ENCODE measurements at regions not wholly inside any gene's neighbourhood (a gene's known extent, or its start where the extent isn't known, plus 50 kb on each side); places are given as distances from the start of the nearest gene placed in this dataset.

GRCh38 chr12:88648625-88649024 lies 68.4 kb upstream of the KITLG start:
- no peak for DNase-seq (ENCODE audit: low read depth)
- in situ Hi-C loops (cut with HindIII; ENCODE audit: low pct_unique_long_range_greater_than_20kb, low sequenced_read_pairs): no loop called here

- no peak for DNase-seq (ENCODE audit: low read depth)
- in situ Hi-C loops (cut with HindIII; ENCODE audit: low pct_unique_long_range_greater_than_20kb, low sequenced_read_pairs): no loop called here
These were observed 66.6 kb upstream of the KITLG start for GRCh38 chr12:88646824-88647223.

GRCh38 chr12:88645816-88646215 lies 65.5 kb upstream of the KITLG start:
- DNase-seq (ENCODE audit: low read depth): no peak
- in situ Hi-C loops (cut with HindIII; ENCODE audit: low pct_unique_long_range_greater_than_20kb, low sequenced_read_pairs): no loop called here

- DNase-seq (ENCODE audit: low read depth): no peak
- in situ Hi-C loops (cut with HindIII; ENCODE audit: low pct_unique_long_range_greater_than_20kb, low sequenced_read_pairs): no loop called here
These were observed 64.9 kb upstream of the KITLG start for GRCh38 chr12:88644946-88645702.

- in situ Hi-C loops (cut with HindIII; ENCODE audit: low pct_unique_long_range_greater_than_20kb, low sequenced_read_pairs): no loop called here
- DNase-seq (ENCODE audit: low read depth): no peak
These were observed 63.4 kb upstream of the KITLG start for GRCh38 chr12:88643685-88644084.

GRCh38 chr12:88642675-88643431 lies 62.6 kb upstream of the KITLG start:
- in situ Hi-C loops (cut with HindIII; ENCODE audit: low pct_unique_long_range_greater_than_20kb, low sequenced_read_pairs): no loop called here
- DNase-seq (ENCODE audit: low read depth): no peak

GRCh38 chr12:88638966-88639760 lies 58.9 kb upstream of the KITLG start:
- DNase-seq (ENCODE audit: low read depth): no peak
- in situ Hi-C loops (cut with HindIII; ENCODE audit: low pct_unique_long_range_greater_than_20kb, low sequenced_read_pairs): no loop called here

- in situ Hi-C loops (cut with HindIII; ENCODE audit: low pct_unique_long_range_greater_than_20kb, low sequenced_read_pairs): no loop called here
- DNase-seq (ENCODE audit: low read depth): no peak
These were observed 58.1 kb upstream of the KITLG start for GRCh38 chr12:88638388-88638787.

GRCh38 chr12:88634008-88634407 lies 53.7 kb upstream of the KITLG start:
- in situ Hi-C loops (cut with HindIII; ENCODE audit: low pct_unique_long_range_greater_than_20kb, low sequenced_read_pairs): no loop called here
- no peak for DNase-seq (ENCODE audit: low read depth)

- no peak for DNase-seq (ENCODE audit: low read depth)
- in situ Hi-C loops (cut with HindIII; ENCODE audit: low pct_unique_long_range_greater_than_20kb, low sequenced_read_pairs): no loop called here
These were observed 53.0 kb upstream of the KITLG start for GRCh38 chr12:88633312-88633711.

- in situ Hi-C loops (cut with HindIII; ENCODE audit: low pct_unique_long_range_greater_than_20kb, low sequenced_read_pairs): no loop called here
- DNase-seq (ENCODE audit: low read depth): no peak
These were observed 50.3 kb upstream of the KITLG start for GRCh38 chr12:88630561-88630960.
